Suprapubic skin (tissue), 3 donors: ENCODE measurements at regions not wholly inside any gene's neighbourhood (a gene's known extent, or its start where the extent isn't known, plus 50 kb on each side); places are given as distances from the start of the nearest gene placed in this dataset.

ENCODE experiments used
- CTCF ChIP-seq, 2 donors: fragments of 200-600 bp in 1 of 2; fragments of 450-650 bp in 1 of 2; sonication (generic) in 1 of 2; IDR thresholded peaks; one replicate each; pipeline ENCODE4 v1.5.1; 2016 to 2019; ENCODE audit warnings: antibody characterized with exemption in 2 of 2, mild to moderate bottlenecking in 1 of 2, moderate library complexity in 1 of 2
- EP300 ChIP-seq: sonication (generic); formaldehyde crosslinking; IDR thresholded peaks from one replicate; pipeline ENCODE4 v1.6.1; 2017; ENCODE audit warnings: antibody characterized with exemption
- POLR2A ChIP-seq, 2 donors: fragments of 450-650 bp; IDR thresholded peaks; one replicate each; pipeline ENCODE4 v1.6.1; 2017; ENCODE audit warnings: antibody characterized with exemption in 2 of 2, mild to moderate bottlenecking in 2 of 2, moderate library complexity in 2 of 2

- TF ChIP-seq CTCF (IDR thresholded peaks at IDR 0.05) (no peak), POLR2A (IDR thresholded peaks at IDR 0.05) (no peak), EP300 (no peak)
Observed at GRCh38 chr18:65039578-65039977, 711.2 kb upstream of the CDH7 start.
